Mammary epithelial cell (primary cell): ENCODE measurements at regions not wholly inside any gene's neighbourhood (a gene's known extent, or its start where the extent isn't known, plus 50 kb on each side); places are given as distances from the start of the nearest gene placed in this dataset.

Experiments used
- EZH2 ChIP-seq: IDR thresholded peaks from 2 replicates; pipeline ENCODE4 v1.6.1; 2012; ENCODE audit warnings: low read length, inconsistent platforms, borderline replicate concordance
- TF ChIP-seq, protein P1 (sequence below), 2 donors: IDR thresholded peaks in 1 of 2; conservative IDR thresholded peaks in 1 of 2; 2 replicates each; pipeline ENCODE4 v1.5.1; 2011 to 2012; ENCODE audit warnings: inconsistent platforms in 2 of 2, low read length in 2 of 2, mild to moderate bottlenecking in 2 of 2, control low read depth in 1 of 2, low read depth in 1 of 2; ENCODE audit not compliant: insufficient read depth in 1 of 2; ENCODE audit errors: extremely low read depth in 1 of 2

DNA sequence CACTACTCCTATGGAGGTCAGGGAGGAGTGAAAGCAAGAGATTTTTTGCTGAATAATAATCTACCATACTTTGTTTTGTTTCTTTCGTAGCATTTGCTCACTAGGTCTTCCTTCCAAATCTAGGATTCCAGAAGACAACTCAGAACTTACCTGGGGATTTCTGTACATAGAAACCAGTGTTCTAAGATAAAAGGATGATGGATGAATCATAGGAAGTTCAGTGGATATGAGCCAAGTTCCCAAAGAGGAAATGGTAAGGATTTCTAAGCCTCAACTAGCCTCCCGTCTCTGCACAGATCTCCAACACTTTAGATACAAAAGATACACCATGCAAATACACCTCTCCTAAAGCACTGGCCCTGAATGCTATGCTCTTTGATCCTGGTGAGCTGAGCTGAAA lies 283.9 kb downstream of the TAFA4 start:
- TF ChIP-seq, protein P1, sequence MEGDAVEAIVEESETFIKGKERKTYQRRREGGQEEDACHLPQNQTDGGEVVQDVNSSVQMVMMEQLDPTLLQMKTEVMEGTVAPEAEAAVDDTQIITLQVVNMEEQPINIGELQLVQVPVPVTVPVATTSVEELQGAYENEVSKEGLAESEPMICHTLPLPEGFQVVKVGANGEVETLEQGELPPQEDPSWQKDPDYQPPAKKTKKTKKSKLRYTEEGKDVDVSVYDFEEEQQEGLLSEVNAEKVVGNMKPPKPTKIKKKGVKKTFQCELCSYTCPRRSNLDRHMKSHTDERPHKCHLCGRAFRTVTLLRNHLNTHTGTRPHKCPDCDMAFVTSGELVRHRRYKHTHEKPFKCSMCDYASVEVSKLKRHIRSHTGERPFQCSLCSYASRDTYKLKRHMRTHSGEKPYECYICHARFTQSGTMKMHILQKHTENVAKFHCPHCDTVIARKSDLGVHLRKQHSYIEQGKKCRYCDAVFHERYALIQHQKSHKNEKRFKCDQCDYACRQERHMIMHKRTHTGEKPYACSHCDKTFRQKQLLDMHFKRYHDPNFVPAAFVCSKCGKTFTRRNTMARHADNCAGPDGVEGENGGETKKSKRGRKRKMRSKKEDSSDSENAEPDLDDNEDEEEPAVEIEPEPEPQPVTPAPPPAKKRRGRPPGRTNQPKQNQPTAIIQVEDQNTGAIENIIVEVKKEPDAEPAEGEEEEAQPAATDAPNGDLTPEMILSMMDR (conservative IDR thresholded peaks at IDR 0.05 in 1 of 2, IDR thresholded peaks at IDR 0.05 in 1 of 2; ENCODE audit: extremely low read depth in 1 of 2, insufficient read depth in 1 of 2, low read depth in 1 of 2, low read length in 2 of 2), result no peak
- TF ChIP-seq EZH2, result no peak
